Thymus (tissue), 11 donors: ENCODE measurements at regions not wholly inside any gene's neighbourhood (a gene's known extent, or its start where the extent isn't known, plus 50 kb on each side); places are given as distances from the start of the nearest gene placed in this dataset.

Experiments used
- DNase-seq, 9 donors: peaks; one replicate each; pipeline ENCODE4 v3.0.0-alpha.2; 2013; ENCODE audit warnings: low spot score in 9 of 9, low read depth in 6 of 9, missing footprints in 1 of 9
- H3K27ac ChIP-seq, 2 donors: one replicate each; pipeline ENCODE4 v1.5.1; 2013; ENCODE audit warnings: control low read depth in 1 of 2, low read depth in 1 of 2, low read length in 1 of 2, mild to moderate bottlenecking in 1 of 2, moderate library complexity in 1 of 2
- H3K27me3 ChIP-seq, 2 donors: one replicate each; pipeline ENCODE4 v1.5.1; 2013; ENCODE audit warnings: low read length in 1 of 2; ENCODE audit not compliant: control insufficient read depth in 2 of 2, insufficient read depth in 1 of 2
- H3K36me3 ChIP-seq, 2 donors: one replicate each; pipeline ENCODE4 v1.5.1; 2013; ENCODE audit warnings: low read length in 1 of 2, mild to moderate bottlenecking in 1 of 2, moderate library complexity in 1 of 2; ENCODE audit not compliant: control insufficient read depth in 2 of 2, insufficient read depth in 2 of 2
- H3K4me1 ChIP-seq, 2 donors: one replicate each; pipeline ENCODE4 v1.5.1; 2013; ENCODE audit warnings: low read length in 2 of 2; ENCODE audit not compliant: control insufficient read depth in 2 of 2, insufficient read depth in 2 of 2
- H3K4me3 ChIP-seq, 2 donors: one replicate each; pipeline ENCODE4 v1.5.1; 2013; ENCODE audit warnings: low read length in 2 of 2, control low read depth in 1 of 2, mild to moderate bottlenecking in 1 of 2
- H3K9me3 ChIP-seq, 2 donors: one replicate each; pipeline ENCODE4 v1.5.1; 2013; ENCODE audit warnings: low read length in 1 of 2, mild to moderate bottlenecking in 1 of 2; ENCODE audit not compliant: control insufficient read depth in 2 of 2, insufficient read depth in 1 of 2
- WGBS: extraction: QIAGEN DNeasy Blood & Tissue Kit; methylation state at CpG from one replicate; pipeline ENCODE4 v1.1.7; 2013; 5-methylcytosine and 5-hydroxymethylcytosine counted together
- donor health status: healthy.

GRCh38 chr13:79267560-79267959 lies 138.5 kb downstream of the RBM26 start:
- Histone ChIP-seq H3K36me3 (no peaks in the 10 kb centered on the region), H3K27ac (no peak overlapping the region), H3K4me3 (no peak overlapping the region), H3K27me3 (no peaks in the 10 kb centered on the region), H3K9me3 (no peaks in the 10 kb centered on the region), H3K4me1 (no peaks in the 10 kb centered on the region)
- DNase-seq, result no peak

GRCh38 chr13:79258489-79258888 lies 147.6 kb downstream of the RBM26 start:
- WGBS, result 58% methylated on average over 3 of the region's 3 CpGs
- H3K4me3 ChIP-seq, result no peak overlapping the region
- no peaks in the 10 kb centered on the region for H3K36me3 ChIP-seq
- H3K9me3 ChIP-seq, result no peaks in the 10 kb centered on the region
- H3K27ac ChIP-seq, result no peak overlapping the region
- H3K27me3 ChIP-seq, result no peaks in the 10 kb centered on the region
- no peaks in the 10 kb centered on the region for H3K4me1 ChIP-seq
- no peak for DNase-seq

- WGBS, result 89% methylated on average over 3 of the region's 3 CpGs
- H3K36me3 ChIP-seq, result no peaks in the 10 kb centered on the region
- H3K4me1 ChIP-seq, result no peaks in the 10 kb centered on the region
- no peaks in the 10 kb centered on the region for H3K9me3 ChIP-seq
- peak in 1 of 9 donors; percentile 5 for DNase-seq
- H3K27me3 ChIP-seq, result no peaks in the 10 kb centered on the region
- no peak overlapping the region for H3K4me3 ChIP-seq
- H3K27ac ChIP-seq, result no peak overlapping the region
These were observed 159.5 kb downstream of the RBM26 start for GRCh38 chr13:79246578-79246949.

GRCh38 chr13:79245937-79246577 lies 160.0 kb downstream of the RBM26 start:
- no peak overlapping the region for H3K27ac ChIP-seq
- no peaks in the 10 kb centered on the region for H3K9me3 ChIP-seq
- WGBS, result 80% methylated on average over 8 of the region's 8 CpGs

GRCh38 chr13:79241697-79242096 lies 164.4 kb downstream of the RBM26 start:
- WGBS, result 80% methylated on average over 4 of the region's 4 CpGs
- Histone ChIP-seq H3K4me3 (no peak overlapping the region), H3K9me3 (no peaks in the 10 kb centered on the region), H3K36me3 (no peaks in the 10 kb centered on the region), H3K27me3 (no peaks in the 10 kb centered on the region), H3K27ac (no peak overlapping the region), H3K4me1 (no peaks in the 10 kb centered on the region)
- no peak for DNase-seq

More at GRCh38 chr13:79245937-79246577, 160.0 kb downstream of the RBM26 start:
- peak in 1 of 9 donors; percentile 2 for DNase-seq
- no peaks in the 10 kb centered on the region for H3K36me3 ChIP-seq
- no peaks in the 10 kb centered on the region for H3K27me3 ChIP-seq
- no peak overlapping the region for H3K4me3 ChIP-seq
- H3K4me1 ChIP-seq, result no peaks in the 10 kb centered on the region

GRCh38 chr13:79237981-79238380 lies 168.1 kb downstream of the RBM26 start:
- H3K4me1 ChIP-seq, result no peaks in the 10 kb centered on the region
- no peaks in the 10 kb centered on the region for H3K9me3 ChIP-seq
- no peak for DNase-seq
- H3K36me3 ChIP-seq, result no peaks in the 10 kb centered on the region
- no peaks in the 10 kb centered on the region for H3K27me3 ChIP-seq
- H3K4me3 ChIP-seq, result no peak overlapping the region
- WGBS, result 90% methylated on average over 4 of the region's 4 CpGs
- H3K27ac ChIP-seq, result no peak overlapping the region

- 96% methylated on average over 2 of the region's 2 CpGs for WGBS
- H3K36me3 ChIP-seq, result no peaks in the 10 kb centered on the region
- H3K4me1 ChIP-seq, result no peaks in the 10 kb centered on the region
- no peaks in the 10 kb centered on the region for H3K27me3 ChIP-seq
- no peak overlapping the region for H3K4me3 ChIP-seq
- no peaks in the 10 kb centered on the region for H3K9me3 ChIP-seq
- no peak overlapping the region for H3K27ac ChIP-seq
- no peak for DNase-seq
These were observed 174.2 kb downstream of the RBM26 start for GRCh38 chr13:79231887-79232286.

- DNase-seq, result no peak
- Histone ChIP-seq H3K4me1 (no peaks in the 10 kb centered on the region), H3K27me3 (no peaks in the 10 kb centered on the region), H3K36me3 (no peaks in the 10 kb centered on the region), H3K9me3 (no peaks in the 10 kb centered on the region), H3K27ac (no peak overlapping the region), H3K4me3 (no peak overlapping the region)
- 97% methylated on average over 4 of the region's 4 CpGs for whole genome bisulfite sequencing
These were observed 176.3 kb downstream of the RBM26 start for GRCh38 chr13:79229761-79230160.

- H3K27me3 ChIP-seq, result no peaks in the 10 kb centered on the region
- no peaks in the 10 kb centered on the region for H3K9me3 ChIP-seq
- H3K36me3 ChIP-seq, result no peaks in the 10 kb centered on the region
- no peak overlapping the region for H3K4me3 ChIP-seq
- H3K27ac ChIP-seq, result no peak overlapping the region
- no peaks in the 10 kb centered on the region for H3K4me1 ChIP-seq
- DNase-seq, result no peak
- 91% methylated on average over 5 of the region's 5 CpGs for WGBS
These were observed 177.1 kb downstream of the RBM26 start for GRCh38 chr13:79228972-79229371.

GRCh38 chr13:79227418-79227817 lies 178.6 kb downstream of the RBM26 start:
- no peak for DNase-seq
- 71% methylated on average over 2 of the region's 2 CpGs for WGBS
- no peaks in the 10 kb centered on the region for H3K27me3 ChIP-seq
- H3K4me3 ChIP-seq, result no peak overlapping the region
- H3K9me3 ChIP-seq, result no peaks in the 10 kb centered on the region
- no peaks in the 10 kb centered on the region for H3K36me3 ChIP-seq
- H3K27ac ChIP-seq, result no peak overlapping the region
- H3K4me1 ChIP-seq, result no peaks in the 10 kb centered on the region
